ENCODE measurements at regions not wholly inside any gene's neighbourhood (a gene's known extent, or its start where the extent isn't known, plus 50 kb on each side); places are given as distances from the start of the nearest gene placed in this dataset.
"Not testable (repeated sequence)": the region's sequence is repeated elsewhere in the genome, so short reads cannot be mapped to it uniquely, and the experiment has no call there.

GRCh38 chr6:21282360-21282759 lies 311.2 kb upstream of the SOX4 start:
- H3K4me1 ChIP-seq (ENCODE audit: control insufficient read depth, extremely low read depth, insufficient read depth, low read length); H3K36me3 ChIP-seq (ENCODE audit: control insufficient read depth, insufficient read depth, low read length); H3K9ac ChIP-seq (ENCODE audit: insufficient read depth, low read length); H3K27ac ChIP-seq (ENCODE audit: insufficient read depth, low read length); H3K4me3 ChIP-seq (replicated peaks in 1 of 4; ENCODE audit: control extremely low read depth in 1 of 4, insufficient read depth in 1 of 4, low read depth in 3 of 4, low read length in 4 of 4); H3K4me2 ChIP-seq (ENCODE audit: extremely low read depth, insufficient read depth, low read length); H2AFZ ChIP-seq (ENCODE audit: low read length); H3K9me3 ChIP-seq (ENCODE audit: control insufficient read depth, insufficient read depth, low read depth, low read length); DNase-seq (ENCODE audit: low read depth in 2 of 2); H3K27me3 ChIP-seq (ENCODE audit: control insufficient read depth, insufficient read depth, low read length); H3K79me2 ChIP-seq (ENCODE audit: control insufficient read depth, insufficient read depth, low read length); H4K20me1 ChIP-seq (ENCODE audit: control insufficient read depth, extremely low read depth, insufficient read depth, low read length): not testable (repeated sequence)

- H4K20me1 ChIP-seq (ENCODE audit: control insufficient read depth, extremely low read depth, insufficient read depth, low read length) = no peaks in the 10 kb centered on the region
These were observed 309.4 kb upstream of the SOX4 start for GRCh38 chr6:21284166-21284565.

GRCh38 chr6:21284706-21285105 lies 308.8 kb upstream of the SOX4 start:
- H3K27me3 ChIP-seq (ENCODE audit: control insufficient read depth, insufficient read depth, low read length) = no peaks in the 10 kb centered on the region
- no peak for TF ChIP-seq CTCF (conservative IDR thresholded peaks at IDR 0.05 in 1 of 2, IDR thresholded peaks at IDR 0.05 in 1 of 2; ENCODE audit: low read depth in 1 of 2, low read length in 2 of 2)
- no peak for TF ChIP-seq EZH2 (IDR thresholded peaks at IDR 0.05; ENCODE audit: low read length, missing control alignments)
- no peaks in the 10 kb centered on the region for H3K79me2 ChIP-seq (ENCODE audit: control insufficient read depth, insufficient read depth, low read length)
- no peak overlapping the region for H3K4me3 ChIP-seq (replicated peaks in 1 of 4; ENCODE audit: control extremely low read depth in 1 of 4, insufficient read depth in 1 of 4, low read depth in 3 of 4, low read length in 4 of 4)
- no peaks in the 10 kb centered on the region for H3K36me3 ChIP-seq (ENCODE audit: control insufficient read depth, insufficient read depth, low read length)
- H3K9ac ChIP-seq (ENCODE audit: insufficient read depth, low read length) = no peak overlapping the region
- no peaks in the 10 kb centered on the region for H4K20me1 ChIP-seq (ENCODE audit: control insufficient read depth, extremely low read depth, insufficient read depth, low read length)
- no peak overlapping the region for H3K4me2 ChIP-seq (ENCODE audit: extremely low read depth, insufficient read depth, low read length)
- no peak for DNase-seq (ENCODE audit: low read depth in 2 of 2)
- H2AFZ ChIP-seq (ENCODE audit: low read length) = no peak overlapping the region
- no peaks in the 10 kb centered on the region for H3K9me3 ChIP-seq (ENCODE audit: control insufficient read depth, insufficient read depth, low read depth, low read length)
- H3K4me1 ChIP-seq (ENCODE audit: control insufficient read depth, extremely low read depth, insufficient read depth, low read length) = no peaks in the 10 kb centered on the region
- H3K27ac ChIP-seq (ENCODE audit: insufficient read depth, low read length) = no peak overlapping the region

More at GRCh38 chr6:21284166-21284565, 309.4 kb upstream of the SOX4 start:
- no peaks in the 10 kb centered on the region for H3K36me3 ChIP-seq (ENCODE audit: control insufficient read depth, insufficient read depth, low read length)
- no peak overlapping the region for H3K4me3 ChIP-seq (replicated peaks in 1 of 4; ENCODE audit: control extremely low read depth in 1 of 4, insufficient read depth in 1 of 4, low read depth in 3 of 4, low read length in 4 of 4)
- no peak overlapping the region for H3K27ac ChIP-seq (ENCODE audit: insufficient read depth, low read length)
- no peaks in the 10 kb centered on the region for H3K79me2 ChIP-seq (ENCODE audit: control insufficient read depth, insufficient read depth, low read length)
- H3K27me3 ChIP-seq (ENCODE audit: control insufficient read depth, insufficient read depth, low read length) = no peaks in the 10 kb centered on the region
- no peak overlapping the region for H2AFZ ChIP-seq (ENCODE audit: low read length)
- TF ChIP-seq EZH2 (IDR thresholded peaks at IDR 0.05; ENCODE audit: low read length, missing control alignments) (no peak), CTCF (conservative IDR thresholded peaks at IDR 0.05 in 1 of 2, IDR thresholded peaks at IDR 0.05 in 1 of 2; ENCODE audit: low read depth in 1 of 2, low read length in 2 of 2) (no peak)
- H3K4me1 ChIP-seq (ENCODE audit: control insufficient read depth, extremely low read depth, insufficient read depth, low read length) = no peaks in the 10 kb centered on the region
- H3K9ac ChIP-seq (ENCODE audit: insufficient read depth, low read length) = no peak overlapping the region
- no peaks in the 10 kb centered on the region for H3K9me3 ChIP-seq (ENCODE audit: control insufficient read depth, insufficient read depth, low read depth, low read length)
- no peak for DNase-seq (ENCODE audit: low read depth in 2 of 2)
- H3K4me2 ChIP-seq (ENCODE audit: extremely low read depth, insufficient read depth, low read length) = no peak overlapping the region

Measured in fibroblast of lung (primary cell).